G401 (cell line): ENCODE measurements at regions not wholly inside any gene's neighbourhood (a gene's known extent, or its start where the extent isn't known, plus 50 kb on each side); places are given as distances from the start of the nearest gene placed in this dataset.

ENCODE experiments used
- DNase-seq: peaks from one replicate; pipeline ENCODE4 v3.0.0-alpha.2; 2015; ENCODE audit warnings: low spot score
- in situ Hi-C: cut with HindIII; loops from 2 replicates; pipeline ENCODE4 v1.10.0; 2016; ENCODE audit warnings: low sequenced_read_pairs, mixed read lengths

GRCh38 chr9:79116041-79116440 lies 455.7 kb upstream of the TLE4 start:
- in situ Hi-C loops = no loop called here
- no peak for DNase-seq

GRCh38 chr9:79116709-79117108 lies 455.1 kb upstream of the TLE4 start:
- DNase-seq = no peak
- in situ Hi-C loops = no loop called here

- in situ Hi-C loops = no loop called here
- peak; percentile 52 for DNase-seq
Measured at GRCh38 chr9:79120533-79120932, 451.2 kb upstream of the TLE4 start.

GRCh38 chr9:79120941-79121340 lies 450.8 kb upstream of the TLE4 start:
- no peak for DNase-seq
- in situ Hi-C loops = no loop called here

- no peak for DNase-seq
- in situ Hi-C loops = no loop called here
Measured at GRCh38 chr9:79123415-79123814, 448.4 kb upstream of the TLE4 start.

- in situ Hi-C loops = no loop called here
- no peak for DNase-seq
Measured at GRCh38 chr9:79127661-79128060, 444.1 kb upstream of the TLE4 start.

GRCh38 chr9:79129865-79130480 lies 441.8 kb upstream of the TLE4 start:
- peak; percentile 61 for DNase-seq
- in situ Hi-C loops = no loop called here

GRCh38 chr9:79131246-79131774 lies 440.5 kb upstream of the TLE4 start:
- in situ Hi-C loops = no loop called here
- DNase-seq = peak; percentile 46

- in situ Hi-C loops = no loop called here
- DNase-seq = peak; percentile 43
Measured at GRCh38 chr9:79131824-79132377, 439.9 kb upstream of the TLE4 start.

- DNase-seq = peak; percentile 47
- in situ Hi-C loops = no loop called here
Measured at GRCh38 chr9:79134654-79135053, 437.1 kb upstream of the TLE4 start.

- DNase-seq = no peak
- in situ Hi-C loops = no loop called here
Measured at GRCh38 chr9:79135681-79136415, 435.9 kb upstream of the TLE4 start.

GRCh38 chr9:79140751-79141150 lies 431.0 kb upstream of the TLE4 start:
- in situ Hi-C loops = no loop called here
- DNase-seq = no peak

GRCh38 chr9:79143211-79143610 lies 428.6 kb upstream of the TLE4 start:
- in situ Hi-C loops = no loop called here
- DNase-seq = no peak

GRCh38 chr9:79145442-79145841 lies 426.3 kb upstream of the TLE4 start:
- DNase-seq = no peak
- in situ Hi-C loops = no loop called here

GRCh38 chr9:79149585-79149984 lies 422.2 kb upstream of the TLE4 start:
- in situ Hi-C loops = no loop called here
- DNase-seq = no peak

GRCh38 chr9:79151791-79152190 lies 420.0 kb upstream of the TLE4 start:
- in situ Hi-C loops = no loop called here
- no peak for DNase-seq

GRCh38 chr9:79152306-79152705 lies 419.5 kb upstream of the TLE4 start:
- in situ Hi-C loops = no loop called here
- no peak for DNase-seq

GRCh38 chr9:79154806-79155205 lies 417.0 kb upstream of the TLE4 start:
- in situ Hi-C loops = no loop called here
- no peak for DNase-seq

- in situ Hi-C loops = no loop called here
- no peak for DNase-seq
Measured at GRCh38 chr9:79155308-79155707, 416.5 kb upstream of the TLE4 start.

GRCh38 chr9:79163544-79163943 lies 408.2 kb upstream of the TLE4 start:
- in situ Hi-C loops = no loop called here

GRCh38 chr9:79164406-79164805 lies 407.4 kb upstream of the TLE4 start:
- no peak for DNase-seq
- in situ Hi-C loops = no loop called here

More at GRCh38 chr9:79163544-79163943, 408.2 kb upstream of the TLE4 start:
- DNase-seq = no peak
